Liver (tissue), 8 donors: ENCODE measurements at regions not wholly inside any gene's neighbourhood (a gene's known extent, or its start where the extent isn't known, plus 50 kb on each side); places are given as distances from the start of the nearest gene placed in this dataset.
A peak's percentile ranks its signal among the peaks of the same experiment; 100 is the strongest.

Experiments used
- DNase-seq: peaks from one replicate; pipeline ENCODE4 v3.0.0-alpha.2; 2017; ENCODE audit warnings: low spot score
- H3K27ac ChIP-seq, 2 donors: one replicate each; pipeline ENCODE4 v1.7.0; 2013; ENCODE audit warnings: inconsistent platforms in 2 of 2, low read length in 2 of 2, control low read depth in 1 of 2, low read depth in 1 of 2, mild to moderate bottlenecking in 1 of 2
- H3K27me3 ChIP-seq, 4 donors: one replicate each; pipeline versions ENCODE4 v1.6.1 to v1.7.0; 2013; ENCODE audit warnings: low read length in 3 of 4, inconsistent platforms in 1 of 4, mild to moderate bottlenecking in 1 of 4, moderate library complexity in 1 of 4; ENCODE audit not compliant: control insufficient read depth in 4 of 4, insufficient read depth in 4 of 4
- H3K36me3 ChIP-seq, 4 donors: one replicate each; pipeline versions ENCODE4 v1.6.1 to v1.7.0; 2013; ENCODE audit warnings: low read length in 3 of 4, mild to moderate bottlenecking in 3 of 4, low read depth in 1 of 4, moderate library complexity in 1 of 4; ENCODE audit not compliant: control insufficient read depth in 4 of 4, insufficient read depth in 3 of 4
- H3K4me1 ChIP-seq, 4 donors: one replicate each; pipeline versions ENCODE4 v1.6.1 to v1.7.0; 2013; ENCODE audit warnings: low read length in 3 of 4, mild to moderate bottlenecking in 3 of 4, moderate library complexity in 1 of 4; ENCODE audit not compliant: control insufficient read depth in 4 of 4, insufficient read depth in 4 of 4
- H3K4me3 ChIP-seq, 3 donors: one replicate each; pipeline versions ENCODE4 v1.6.1 to v1.7.0; 2013; ENCODE audit warnings: low read length in 3 of 3, control low read depth in 1 of 3, low read depth in 1 of 3, mild to moderate bottlenecking in 1 of 3
- H3K9ac ChIP-seq, 2 donors: one replicate each; pipeline ENCODE4 v1.7.0; 2013; ENCODE audit warnings: low read length in 2 of 2, mild to moderate bottlenecking in 2 of 2, moderate library complexity in 2 of 2, control low read depth in 1 of 2, low read depth in 1 of 2
- H3K9me3 ChIP-seq, 4 donors: one replicate each; pipeline versions ENCODE4 v1.6.1 to v1.7.0; 2013; ENCODE audit warnings: low read length in 3 of 4; ENCODE audit not compliant: control insufficient read depth in 4 of 4
- EGR1 ChIP-seq, 2 donors: IDR thresholded peaks; 2 replicates each; pipeline ENCODE4 v1.6.1; 2016 to 2018; ENCODE audit warnings: antibody characterized with exemption in 2 of 2, low read depth in 2 of 2
- FOXA1 ChIP-seq: IDR thresholded peaks from 2 replicates; pipeline ENCODE4 v1.6.1; 2016; ENCODE audit warnings: antibody characterized with exemption
- FOXA2 ChIP-seq: IDR thresholded peaks from 2 replicates; pipeline ENCODE4 v1.6.1; 2016; ENCODE audit warnings: antibody characterized with exemption
- GABPA ChIP-seq, 2 donors: IDR thresholded peaks in 1 of 2; conservative IDR thresholded peaks in 1 of 2; 2 replicates each; pipeline ENCODE4 v1.6.1; 2016; ENCODE audit warnings: antibody characterized with exemption in 2 of 2, mild to moderate bottlenecking in 1 of 2, moderate library complexity in 1 of 2
- HNF4A ChIP-seq, 2 donors: conservative IDR thresholded peaks; 2 replicates each; pipeline ENCODE4 v1.6.1; 2016; ENCODE audit warnings: antibody characterized with exemption in 2 of 2, mild to moderate bottlenecking in 2 of 2
- HNF4G ChIP-seq: IDR thresholded peaks from 2 replicates; pipeline ENCODE4 v1.6.1; 2016; ENCODE audit warnings: antibody characterized with exemption
- JUND ChIP-seq, 2 donors: IDR thresholded peaks; 2 replicates each; pipeline ENCODE4 v1.6.1; 2016; ENCODE audit warnings: antibody characterized with exemption in 2 of 2
- NR2F2 ChIP-seq: IDR thresholded peaks from 2 replicates; pipeline ENCODE4 v1.6.1; 2016; ENCODE audit warnings: antibody characterized with exemption
- RAD21 ChIP-seq, 2 donors: IDR thresholded peaks; 2 replicates each; pipeline ENCODE4 v1.6.1; 2016; ENCODE audit warnings: antibody characterized with exemption in 2 of 2, mild to moderate bottlenecking in 2 of 2
- RXRA ChIP-seq, 2 donors: IDR thresholded peaks; 2 replicates each; pipeline ENCODE4 v1.6.1; 2017 to 2018; ENCODE audit warnings: antibody characterized with exemption in 2 of 2, mild to moderate bottlenecking in 1 of 2
- SP1 ChIP-seq: IDR thresholded peaks from 2 replicates; pipeline ENCODE4 v1.6.1; 2018; ENCODE audit warnings: antibody characterized with exemption, mild to moderate bottlenecking
- TAF1 ChIP-seq: conservative IDR thresholded peaks from 2 replicates; pipeline ENCODE4 v1.6.1; 2016; ENCODE audit warnings: antibody characterized with exemption, mild to moderate bottlenecking
- YY1 ChIP-seq: IDR thresholded peaks from 2 replicates; pipeline ENCODE4 v1.6.1; 2016; ENCODE audit warnings: antibody characterized with exemption, mild to moderate bottlenecking
- WGBS: extraction: QIAGEN DNeasy Blood & Tissue Kit; methylation state at CpG from one replicate; pipeline ENCODE4 v1.1.7; 2013; 5-methylcytosine and 5-hydroxymethylcytosine counted together
- TF ChIP-seq, protein P1 (sequence below): fragments of 150-350 bp; IDR thresholded peaks from 2 replicates; pipeline ENCODE4 v1.5.1; 2017; ENCODE audit warnings: improper control_type of control experiment, low read depth, low read length; ENCODE audit not compliant: missing input control
- TF ChIP-seq, protein P2 (sequence below): IDR thresholded peaks from 2 replicates; pipeline ENCODE4 v1.6.1; 2016; ENCODE audit warnings: antibody characterized with exemption, mild to moderate bottlenecking
- TF ChIP-seq, protein P3 (sequence below): IDR thresholded peaks from 2 replicates; pipeline ENCODE4 v1.6.1; 2016; ENCODE audit warnings: antibody characterized with exemption
- TF ChIP-seq, protein P4 (sequence below): IDR thresholded peaks from 2 replicates; pipeline ENCODE4 v1.6.1; 2016; ENCODE audit warnings: antibody characterized with exemption
- TF ChIP-seq, protein P5 (sequence below): IDR thresholded peaks from 2 replicates; pipeline ENCODE4 v1.6.1; 2016; ENCODE audit warnings: antibody characterized with exemption
- donor health status: healthy.
- donor health status: healthy.
- donor health status: healthy.
- donor health status: healthy.
- donor health status: healthy.

DNA sequence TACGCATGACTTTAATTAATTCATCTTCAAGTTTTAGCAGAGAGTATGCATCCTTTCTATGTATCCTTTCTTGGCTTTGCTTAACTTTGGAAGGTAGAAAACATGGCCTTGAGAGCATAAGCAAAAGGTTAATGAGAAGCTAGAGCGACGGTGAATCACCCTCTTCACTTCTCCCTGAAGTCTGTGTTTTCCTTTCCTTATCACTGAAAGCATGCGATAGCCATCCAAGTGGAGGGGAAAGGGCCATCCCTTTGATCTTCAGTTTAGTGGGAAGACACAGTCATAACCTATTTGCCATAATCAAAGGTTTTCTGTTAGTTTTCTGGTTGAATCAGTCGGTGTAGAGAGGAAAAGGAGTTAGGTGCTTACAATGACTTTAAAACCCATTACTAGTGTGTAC lies 354.0 kb upstream of the ROBO2 start:
- TF ChIP-seq NR2F2: no peak
- no peak for TF ChIP-seq EGR1 (IDR thresholded peaks at IDR 0.05; ENCODE audit: low read depth in 2 of 2)
- TF ChIP-seq, protein P1, sequence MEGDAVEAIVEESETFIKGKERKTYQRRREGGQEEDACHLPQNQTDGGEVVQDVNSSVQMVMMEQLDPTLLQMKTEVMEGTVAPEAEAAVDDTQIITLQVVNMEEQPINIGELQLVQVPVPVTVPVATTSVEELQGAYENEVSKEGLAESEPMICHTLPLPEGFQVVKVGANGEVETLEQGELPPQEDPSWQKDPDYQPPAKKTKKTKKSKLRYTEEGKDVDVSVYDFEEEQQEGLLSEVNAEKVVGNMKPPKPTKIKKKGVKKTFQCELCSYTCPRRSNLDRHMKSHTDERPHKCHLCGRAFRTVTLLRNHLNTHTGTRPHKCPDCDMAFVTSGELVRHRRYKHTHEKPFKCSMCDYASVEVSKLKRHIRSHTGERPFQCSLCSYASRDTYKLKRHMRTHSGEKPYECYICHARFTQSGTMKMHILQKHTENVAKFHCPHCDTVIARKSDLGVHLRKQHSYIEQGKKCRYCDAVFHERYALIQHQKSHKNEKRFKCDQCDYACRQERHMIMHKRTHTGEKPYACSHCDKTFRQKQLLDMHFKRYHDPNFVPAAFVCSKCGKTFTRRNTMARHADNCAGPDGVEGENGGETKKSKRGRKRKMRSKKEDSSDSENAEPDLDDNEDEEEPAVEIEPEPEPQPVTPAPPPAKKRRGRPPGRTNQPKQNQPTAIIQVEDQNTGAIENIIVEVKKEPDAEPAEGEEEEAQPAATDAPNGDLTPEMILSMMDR: no peak
- TF ChIP-seq, protein P2, sequence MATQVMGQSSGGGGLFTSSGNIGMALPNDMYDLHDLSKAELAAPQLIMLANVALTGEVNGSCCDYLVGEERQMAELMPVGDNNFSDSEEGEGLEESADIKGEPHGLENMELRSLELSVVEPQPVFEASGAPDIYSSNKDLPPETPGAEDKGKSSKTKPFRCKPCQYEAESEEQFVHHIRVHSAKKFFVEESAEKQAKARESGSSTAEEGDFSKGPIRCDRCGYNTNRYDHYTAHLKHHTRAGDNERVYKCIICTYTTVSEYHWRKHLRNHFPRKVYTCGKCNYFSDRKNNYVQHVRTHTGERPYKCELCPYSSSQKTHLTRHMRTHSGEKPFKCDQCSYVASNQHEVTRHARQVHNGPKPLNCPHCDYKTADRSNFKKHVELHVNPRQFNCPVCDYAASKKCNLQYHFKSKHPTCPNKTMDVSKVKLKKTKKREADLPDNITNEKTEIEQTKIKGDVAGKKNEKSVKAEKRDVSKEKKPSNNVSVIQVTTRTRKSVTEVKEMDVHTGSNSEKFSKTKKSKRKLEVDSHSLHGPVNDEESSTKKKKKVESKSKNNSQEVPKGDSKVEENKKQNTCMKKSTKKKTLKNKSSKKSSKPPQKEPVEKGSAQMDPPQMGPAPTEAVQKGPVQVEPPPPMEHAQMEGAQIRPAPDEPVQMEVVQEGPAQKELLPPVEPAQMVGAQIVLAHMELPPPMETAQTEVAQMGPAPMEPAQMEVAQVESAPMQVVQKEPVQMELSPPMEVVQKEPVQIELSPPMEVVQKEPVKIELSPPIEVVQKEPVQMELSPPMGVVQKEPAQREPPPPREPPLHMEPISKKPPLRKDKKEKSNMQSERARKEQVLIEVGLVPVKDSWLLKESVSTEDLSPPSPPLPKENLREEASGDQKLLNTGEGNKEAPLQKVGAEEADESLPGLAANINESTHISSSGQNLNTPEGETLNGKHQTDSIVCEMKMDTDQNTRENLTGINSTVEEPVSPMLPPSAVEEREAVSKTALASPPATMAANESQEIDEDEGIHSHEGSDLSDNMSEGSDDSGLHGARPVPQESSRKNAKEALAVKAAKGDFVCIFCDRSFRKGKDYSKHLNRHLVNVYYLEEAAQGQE: no peak
- no peak for TF ChIP-seq FOXA1
- TF ChIP-seq YY1: no peak
- TF ChIP-seq TAF1: no peak
- no peak for TF ChIP-seq JUND (IDR thresholded peaks at IDR 0.05)
- TF ChIP-seq HNF4A (conservative IDR thresholded peaks at IDR 0.05): no peak
- TF ChIP-seq, protein P3, sequence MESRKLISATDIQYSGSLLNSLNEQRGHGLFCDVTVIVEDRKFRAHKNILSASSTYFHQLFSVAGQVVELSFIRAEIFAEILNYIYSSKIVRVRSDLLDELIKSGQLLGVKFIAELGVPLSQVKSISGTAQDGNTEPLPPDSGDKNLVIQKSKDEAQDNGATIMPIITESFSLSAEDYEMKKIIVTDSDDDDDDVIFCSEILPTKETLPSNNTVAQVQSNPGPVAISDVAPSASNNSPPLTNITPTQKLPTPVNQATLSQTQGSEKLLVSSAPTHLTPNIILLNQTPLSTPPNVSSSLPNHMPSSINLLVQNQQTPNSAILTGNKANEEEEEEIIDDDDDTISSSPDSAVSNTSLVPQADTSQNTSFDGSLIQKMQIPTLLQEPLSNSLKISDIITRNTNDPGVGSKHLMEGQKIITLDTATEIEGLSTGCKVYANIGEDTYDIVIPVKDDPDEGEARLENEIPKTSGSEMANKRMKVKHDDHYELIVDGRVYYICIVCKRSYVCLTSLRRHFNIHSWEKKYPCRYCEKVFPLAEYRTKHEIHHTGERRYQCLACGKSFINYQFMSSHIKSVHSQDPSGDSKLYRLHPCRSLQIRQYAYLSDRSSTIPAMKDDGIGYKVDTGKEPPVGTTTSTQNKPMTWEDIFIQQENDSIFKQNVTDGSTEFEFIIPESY: no peak
- no peak overlapping the region for H3K4me3 ChIP-seq
- 41% methylated on average over 5 of the region's 5 CpGs for WGBS
- H3K9me3 ChIP-seq: peaks cover 0 to under 1% (median 0%) of the 10 kb centered on the region in 4 donors
- no peaks in the 10 kb centered on the region for H3K27me3 ChIP-seq
- H3K4me1 ChIP-seq: peaks cover 0 to 16% (median 10%) of the 10 kb centered on the region in 4 donors
- no peak overlapping the region for H3K27ac ChIP-seq
- no peak for DNase-seq
- H3K9ac ChIP-seq: no peak overlapping the region
- no peaks in the 10 kb centered on the region for H3K36me3 ChIP-seq

DNA sequence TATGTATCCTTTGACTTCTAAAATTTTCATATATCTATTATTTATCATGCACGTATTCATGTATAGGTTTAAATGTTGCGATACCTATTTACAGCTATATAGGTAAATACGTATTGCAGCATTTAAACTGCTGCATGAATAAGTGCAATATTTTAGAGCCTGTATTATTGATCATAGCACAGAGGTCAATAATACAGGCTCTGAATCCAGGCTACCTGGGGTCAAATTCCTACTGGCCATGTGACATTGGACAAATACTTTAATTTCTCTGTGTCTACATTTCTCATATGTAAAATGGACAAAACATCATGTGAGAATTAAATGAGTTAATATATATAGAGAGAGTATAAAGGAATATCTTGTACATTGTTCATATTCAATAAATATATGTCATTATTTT lies 352.9 kb upstream of the ROBO2 start:
- Histone ChIP-seq H3K9me3 (peaks cover 0 to 6% (median 0%) of the 10 kb centered on the region in 4 donors), H3K27me3 (no peaks in the 10 kb centered on the region), H3K4me1 (peaks cover 0 to 16% (median 10%) of the 10 kb centered on the region in 4 donors), H3K36me3 (no peaks in the 10 kb centered on the region), H3K27ac (no peak overlapping the region), H3K4me3 (no peak overlapping the region), H3K9ac (no peak overlapping the region)
- TF ChIP-seq JUND (IDR thresholded peaks at IDR 0.05): no peak
- no peak for TF ChIP-seq NR2F2
- TF ChIP-seq, protein P4, sequence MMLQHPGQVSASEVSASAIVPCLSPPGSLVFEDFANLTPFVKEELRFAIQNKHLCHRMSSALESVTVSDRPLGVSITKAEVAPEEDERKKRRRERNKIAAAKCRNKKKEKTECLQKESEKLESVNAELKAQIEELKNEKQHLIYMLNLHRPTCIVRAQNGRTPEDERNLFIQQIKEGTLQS: no peak
- TF ChIP-seq RXRA (IDR thresholded peaks at IDR 0.05): peak; percentile 52 to 82
- TF ChIP-seq, protein P5, sequence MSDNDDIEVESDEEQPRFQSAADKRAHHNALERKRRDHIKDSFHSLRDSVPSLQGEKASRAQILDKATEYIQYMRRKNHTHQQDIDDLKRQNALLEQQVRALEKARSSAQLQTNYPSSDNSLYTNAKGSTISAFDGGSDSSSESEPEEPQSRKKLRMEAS: no peak
- no peak for TF ChIP-seq YY1
- TF ChIP-seq, protein P1: no peak
- TF ChIP-seq FOXA2: no peak
- peak; percentile 43 for TF ChIP-seq SP1
- TF ChIP-seq, protein P3: peak; percentile 24
- no peak for TF ChIP-seq GABPA (IDR thresholded peaks at IDR 0.05 in 1 of 2, conservative IDR thresholded peaks at IDR 0.05 in 1 of 2)
- TF ChIP-seq EGR1 (IDR thresholded peaks at IDR 0.05; ENCODE audit: low read depth in 2 of 2): no peak
- peak; percentile 91 to 96 for TF ChIP-seq HNF4A (conservative IDR thresholded peaks at IDR 0.05)
- TF ChIP-seq FOXA1: no peak
- no peak for TF ChIP-seq RAD21 (IDR thresholded peaks at IDR 0.05)
- peak; percentile 61 for TF ChIP-seq HNF4G
- DNase-seq: no peak
- 38% methylated on average over 3 of the region's 3 CpGs for WGBS
